HepG2 (cell line): ENCODE measurements at regions not wholly inside any gene's neighbourhood (a gene's known extent, or its start where the extent isn't known, plus 50 kb on each side); places are given as distances from the start of the nearest gene placed in this dataset.

Source experiments
- ATAC-seq: fragments of 200-7000 bp; cut with Tn5 transposase; 3 replicates; pipeline ENCODE4 v1.9.1; 2020; ENCODE audit warnings: mild to moderate bottlenecking, moderate library complexity
- BruUV-seq: library from RNA; stranded (reverse); fragments of 400-500 nt; replicated peaks from 2 replicates; lab custom pipeline; 2021; lab: Mats Ljungman, UMichigan
- CTCF ChIA-PET: fragments of 300-600 bp; formaldehyde crosslinking; extraction: SDS; loops from one replicate; lab custom pipeline; 2021; ENCODE audit warnings: low total read pairs, inconsistent platforms, low intra/inter-chr PET ratio; lab: Yijun Ruan, JAX
- POLR2A ChIA-PET: fragments of 350-600 bp; sonication (Branson Sonifier 250); formaldehyde crosslinking; loops from one replicate; lab custom pipeline; 2020; ENCODE audit warnings: antibody characterized with exemption, inconsistent platforms; lab: Yijun Ruan, JAX
- DNase-seq: peaks from one replicate; pipeline ENCODE4 v3.0.0-alpha.2; 2015; ENCODE audit warnings: low spot score
- FAIRE-seq: peaks from 3 replicates; lab custom pipeline; 2011; peaks lifted over from hg19 to GRCh38; lab: Jason Lieb, UNC
- H2AFZ ChIP-seq: one replicate; pipeline ENCODE4 v1.6.1; 2011; ENCODE audit warnings: low read length, inconsistent platforms
- H3K27ac ChIP-seq: fragments of 300-600 bp; 3 replicates; pipeline ENCODE4 v1.8.0; 2011; ENCODE audit warnings: mixed run types, mild to moderate bottlenecking, mixed read lengths, low read length, inconsistent platforms; ENCODE audit not compliant: insufficient read depth; ENCODE audit errors: extremely low read length
- H3K27me3 ChIP-seq, 2 experiments: fragments of 200-600 bp in 1 of 2; 2 replicates in 1 of 2; 3 replicates in 1 of 2; pipeline versions ENCODE4 v1.6.0 to v1.8.0; 2011; ENCODE audit warnings: low read length in 2 of 2, mild to moderate bottlenecking in 2 of 2, moderate library complexity in 2 of 2, inconsistent platforms in 1 of 2; ENCODE audit not compliant: insufficient read depth in 2 of 2, control insufficient read depth in 1 of 2
- H3K36me3 ChIP-seq, 2 experiments: fragments of 200-600 bp in 1 of 2; replicated peaks in 1 of 2; 2 replicates in 1 of 2; 3 replicates in 1 of 2; pipeline versions ENCODE4 v1.5.1 to v1.8.0; 2011; ENCODE audit warnings: low read length in 2 of 2, inconsistent platforms in 1 of 2; ENCODE audit not compliant: insufficient read depth in 2 of 2, control insufficient read depth in 1 of 2
- H3K4me1 ChIP-seq: 2 replicates; pipeline ENCODE4 v1.5.1; 2012; ENCODE audit warnings: low read length, inconsistent platforms; ENCODE audit not compliant: insufficient read depth
- H3K4me2 ChIP-seq: 2 replicates; pipeline ENCODE4 v1.6.0; 2011; ENCODE audit warnings: low read depth, low read length, inconsistent platforms
- H3K4me3 ChIP-seq, 3 experiments: fragments of 200-600 bp in 1 of 3; sonication (generic), shearing (Covaris generic) in 1 of 3; replicated peaks in 1 of 3; 2 replicates each; pipeline ENCODE4 v1.5.1; 2011 to 2016; ENCODE audit warnings: low read length in 3 of 3, inconsistent platforms in 2 of 3, low read depth in 2 of 3, mild to moderate bottlenecking in 2 of 3, control low read depth in 1 of 3, mixed read lengths in 1 of 3; ENCODE audit not compliant: insufficient read depth in 1 of 3
- H3K79me2 ChIP-seq: one replicate; pipeline ENCODE4 v1.6.1; 2011; ENCODE audit warnings: low read length, inconsistent platforms; ENCODE audit not compliant: insufficient read depth
- H3K9ac ChIP-seq: 2 replicates; pipeline ENCODE4 v1.6.0; 2011; ENCODE audit warnings: mild to moderate bottlenecking, low read depth, low read length, inconsistent platforms; ENCODE audit not compliant: insufficient read depth
- H3K9me3 ChIP-seq: 2 replicates; pipeline ENCODE4 v1.5.1; 2012; ENCODE audit warnings: mild to moderate bottlenecking, low read length
- H4K20me1 ChIP-seq: 2 replicates; pipeline ENCODE4 v1.6.0; 2011; ENCODE audit warnings: inconsistent platforms, mild to moderate bottlenecking, low read length, moderate library complexity; ENCODE audit not compliant: insufficient read depth
- ARNT ChIP-seq: fragments of 450-650 bp; IDR thresholded peaks from 2 replicates; pipeline ENCODE4 v1.6.1; 2017
- CEBPG ChIP-seq: IDR thresholded peaks from 2 replicates; pipeline ENCODE4 v1.6.1; 2016
- FOXJ3 ChIP-seq: sonication (generic); formaldehyde crosslinking; IDR thresholded peaks from 2 replicates; pipeline ENCODE4 v1.4.0; 2020; ENCODE audit warnings: missing genetic modification reagents, mild to moderate bottlenecking, borderline replicate concordance
- HNRNPH1 ChIP-seq: fragments of 200-400 bp; formaldehyde crosslinking; optimal IDR thresholded peaks from 2 replicates; pipeline ENCODE3; 2017; ENCODE audit warnings: mild to moderate bottlenecking, low read depth, low read length
- HOXA9 ChIP-seq: sonication (generic); formaldehyde crosslinking; IDR thresholded peaks from 2 replicates; pipeline ENCODE4 v1.8.1; 2022; ENCODE audit warnings: missing genetic modification reagents, mild to moderate bottlenecking, moderate library complexity, borderline replicate concordance
- JDP2 ChIP-seq: sonication (generic); formaldehyde crosslinking; IDR thresholded peaks from 2 replicates; pipeline ENCODE4 v1.8.1; 2022; ENCODE audit warnings: missing genetic modification reagents, borderline replicate concordance
- KAT2B ChIP-seq: fragments of 150-350 bp; IDR thresholded peaks from 2 replicates; pipeline ENCODE4 v1.6.1; 2014; ENCODE audit warnings: low read depth, low read length, borderline replicate concordance
- MTA1 ChIP-seq: sonication (generic); formaldehyde crosslinking; IDR thresholded peaks from 2 replicates; pipeline ENCODE4 v1.4.0; 2020; ENCODE audit warnings: missing genetic modification reagents, mild to moderate bottlenecking, borderline replicate concordance
- PRPF4 ChIP-seq: fragments of 200-400 bp; formaldehyde crosslinking; IDR thresholded peaks from 2 replicates; pipeline ENCODE4 v1.6.1; 2016; ENCODE audit warnings: low read length, low read depth; ENCODE audit not compliant: poor library complexity, severe bottlenecking
- RXRB ChIP-seq: IDR thresholded peaks from 2 replicates; pipeline ENCODE4 v1.6.1; 2016; ENCODE audit warnings: borderline replicate concordance, missing genetic modification reagents, missing compliant biosample characterization
- SOX5 ChIP-seq: IDR thresholded peaks from 2 replicates; pipeline ENCODE4 v1.6.1; 2016; ENCODE audit warnings: borderline replicate concordance
- ZZZ3 ChIP-seq: sonication (generic); formaldehyde crosslinking; IDR thresholded peaks from 2 replicates; pipeline ENCODE4 v1.4.0; 2020; ENCODE audit warnings: missing genetic modification reagents, mild to moderate bottlenecking, borderline replicate concordance
- WGBS: methylation state at CpG from one replicate; pipeline ENCODE4 v1.1.6; 2017; ENCODE audit warnings: low lambda C conversion rate; 5-methylcytosine and 5-hydroxymethylcytosine counted together
- in situ Hi-C: cut with HindIII; loops from 2 replicates; pipeline ENCODE4 v1.10.0; 2017; ENCODE audit warnings: low pct_unique_long_range_greater_than_20kb; ENCODE audit not compliant: extremely low pct_ligation_motif_present
- intact Hi-C: fragments of 100-400 bp; cut with micrococcal nuclease; formaldehyde crosslinking; loops from one replicate; pipeline ENCODE4 v1.10.0; 2022; ENCODE audit not compliant: unreplicated experiment
- TF ChIP-seq, protein P1 (sequence below): sonication (generic); formaldehyde crosslinking; IDR thresholded peaks from 2 replicates; pipeline ENCODE4 v1.4.0; 2020; ENCODE audit warnings: missing genetic modification reagents
- TF ChIP-seq, protein P2 (sequence below): sonication (generic); formaldehyde crosslinking; IDR thresholded peaks from 2 replicates; pipeline ENCODE4 v1.4.0; 2020; ENCODE audit warnings: missing genetic modification reagents
- TF ChIP-seq, protein P3 (sequence below): sonication (generic); formaldehyde crosslinking; IDR thresholded peaks from 2 replicates; pipeline ENCODE4 v1.8.1; 2023; ENCODE audit warnings: mild to moderate bottlenecking, missing genetic modification reagents, borderline replicate concordance
- TF ChIP-seq, protein P4 (sequence below): sonication (generic); formaldehyde crosslinking; IDR thresholded peaks from 2 replicates; pipeline ENCODE4 v1.4.0; 2020; ENCODE audit warnings: mild to moderate bottlenecking, missing genetic modification reagents
- TF ChIP-seq, protein P5 (sequence below): sonication (generic); formaldehyde crosslinking; conservative IDR thresholded peaks from 2 replicates; pipeline ENCODE4 v1.4.0; 2020; ENCODE audit warnings: missing genetic modification reagents

DNA sequence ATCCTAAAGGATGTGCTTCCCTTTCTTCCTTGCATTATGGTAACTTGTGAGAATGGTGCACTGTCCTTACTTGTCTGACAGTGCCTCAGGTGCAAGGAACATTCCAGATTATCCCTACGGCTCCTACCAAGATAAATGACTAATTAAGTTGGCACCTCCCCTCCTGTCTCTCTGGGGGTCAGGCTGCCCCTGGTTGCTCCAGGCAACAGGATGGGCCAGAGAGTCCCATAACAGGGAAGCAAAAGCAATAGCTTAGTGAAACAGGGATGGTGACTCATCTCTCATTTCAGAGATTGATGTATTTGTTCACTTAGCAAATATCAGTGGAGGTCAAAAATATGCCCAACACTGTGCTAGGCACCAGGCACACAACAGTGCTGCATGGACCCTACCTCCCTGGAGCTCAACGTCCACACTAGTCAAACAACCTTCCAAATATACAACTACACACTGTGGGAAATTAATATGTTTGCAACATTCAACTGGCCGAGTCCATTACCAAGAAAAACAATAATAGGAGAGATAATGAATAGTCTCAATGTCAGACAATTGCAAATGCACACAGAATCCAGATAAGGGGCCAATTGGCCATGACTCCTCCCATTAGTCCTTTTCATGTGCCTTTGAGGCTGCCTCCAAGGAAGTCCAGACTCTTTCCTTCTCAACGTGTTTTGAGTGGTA is 249.0 kb downstream of the TLE3 start:
- intact Hi-C loops: no loop called here
- no peak for FAIRE-seq
- BruUV-seq: no TSS peak
- Histone ChIP-seq H4K20me1 (no peaks in the 10 kb centered on the region), H3K27me3 (peaks cover 7 to 13% of the 10 kb centered on the region in 2 experiments; a peak in 4 of 5 replicates), H3K79me2 (no peaks in the 10 kb centered on the region), H3K9me3 (no peaks in the 10 kb centered on the region), H3K9ac (no peak overlapping the region), H3K4me3 (no peak overlapping the region), H3K4me1 (no peaks in the 10 kb centered on the region), H3K36me3 (no peaks in the 10 kb centered on the region), H3K4me2 (no peak overlapping the region), H2AFZ (no peak overlapping the region), H3K27ac (no peak overlapping the region)
- no peak for DNase-seq
- POLR2A ChIA-PET: no interaction called here
- CTCF ChIA-PET: no interaction called here
- WGBS: 16% methylated on average over 4 of the region's 4 CpGs
- in situ Hi-C loops: no loop called here
- no peak for ATAC-seq
- TF ChIP-seq, protein P1, sequence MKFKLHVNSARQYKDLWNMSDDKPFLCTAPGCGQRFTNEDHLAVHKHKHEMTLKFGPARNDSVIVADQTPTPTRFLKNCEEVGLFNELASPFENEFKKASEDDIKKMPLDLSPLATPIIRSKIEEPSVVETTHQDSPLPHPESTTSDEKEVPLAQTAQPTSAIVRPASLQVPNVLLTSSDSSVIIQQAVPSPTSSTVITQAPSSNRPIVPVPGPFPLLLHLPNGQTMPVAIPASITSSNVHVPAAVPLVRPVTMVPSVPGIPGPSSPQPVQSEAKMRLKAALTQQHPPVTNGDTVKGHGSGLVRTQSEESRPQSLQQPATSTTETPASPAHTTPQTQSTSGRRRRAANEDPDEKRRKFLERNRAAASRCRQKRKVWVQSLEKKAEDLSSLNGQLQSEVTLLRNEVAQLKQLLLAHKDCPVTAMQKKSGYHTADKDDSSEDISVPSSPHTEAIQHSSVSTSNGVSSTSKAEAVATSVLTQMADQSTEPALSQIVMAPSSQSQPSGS (CRISPR knock-in tag): no peak
- TF ChIP-seq, protein P2, sequence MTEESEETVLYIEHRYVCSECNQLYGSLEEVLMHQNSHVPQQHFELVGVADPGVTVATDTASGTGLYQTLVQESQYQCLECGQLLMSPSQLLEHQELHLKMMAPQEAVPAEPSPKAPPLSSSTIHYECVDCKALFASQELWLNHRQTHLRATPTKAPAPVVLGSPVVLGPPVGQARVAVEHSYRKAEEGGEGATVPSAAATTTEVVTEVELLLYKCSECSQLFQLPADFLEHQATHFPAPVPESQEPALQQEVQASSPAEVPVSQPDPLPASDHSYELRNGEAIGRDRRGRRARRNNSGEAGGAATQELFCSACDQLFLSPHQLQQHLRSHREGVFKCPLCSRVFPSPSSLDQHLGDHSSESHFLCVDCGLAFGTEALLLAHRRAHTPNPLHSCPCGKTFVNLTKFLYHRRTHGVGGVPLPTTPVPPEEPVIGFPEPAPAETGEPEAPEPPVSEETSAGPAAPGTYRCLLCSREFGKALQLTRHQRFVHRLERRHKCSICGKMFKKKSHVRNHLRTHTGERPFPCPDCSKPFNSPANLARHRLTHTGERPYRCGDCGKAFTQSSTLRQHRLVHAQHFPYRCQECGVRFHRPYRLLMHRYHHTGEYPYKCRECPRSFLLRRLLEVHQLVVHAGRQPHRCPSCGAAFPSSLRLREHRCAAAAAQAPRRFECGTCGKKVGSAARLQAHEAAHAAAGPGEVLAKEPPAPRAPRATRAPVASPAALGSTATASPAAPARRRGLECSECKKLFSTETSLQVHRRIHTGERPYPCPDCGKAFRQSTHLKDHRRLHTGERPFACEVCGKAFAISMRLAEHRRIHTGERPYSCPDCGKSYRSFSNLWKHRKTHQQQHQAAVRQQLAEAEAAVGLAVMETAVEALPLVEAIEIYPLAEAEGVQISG (CRISPR knock-in tag): no peak
- TF ChIP-seq, protein P3, sequence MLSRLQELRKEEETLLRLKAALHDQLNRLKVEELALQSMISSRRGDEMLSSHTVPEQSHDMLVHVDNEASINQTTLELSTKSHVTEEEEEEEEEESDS: no peak
- TF ChIP-seq ZZZ3 (CRISPR knock-in tag): no peak
- TF ChIP-seq FOXJ3 (CRISPR knock-in tag): no peak
- TF ChIP-seq, protein P4, sequence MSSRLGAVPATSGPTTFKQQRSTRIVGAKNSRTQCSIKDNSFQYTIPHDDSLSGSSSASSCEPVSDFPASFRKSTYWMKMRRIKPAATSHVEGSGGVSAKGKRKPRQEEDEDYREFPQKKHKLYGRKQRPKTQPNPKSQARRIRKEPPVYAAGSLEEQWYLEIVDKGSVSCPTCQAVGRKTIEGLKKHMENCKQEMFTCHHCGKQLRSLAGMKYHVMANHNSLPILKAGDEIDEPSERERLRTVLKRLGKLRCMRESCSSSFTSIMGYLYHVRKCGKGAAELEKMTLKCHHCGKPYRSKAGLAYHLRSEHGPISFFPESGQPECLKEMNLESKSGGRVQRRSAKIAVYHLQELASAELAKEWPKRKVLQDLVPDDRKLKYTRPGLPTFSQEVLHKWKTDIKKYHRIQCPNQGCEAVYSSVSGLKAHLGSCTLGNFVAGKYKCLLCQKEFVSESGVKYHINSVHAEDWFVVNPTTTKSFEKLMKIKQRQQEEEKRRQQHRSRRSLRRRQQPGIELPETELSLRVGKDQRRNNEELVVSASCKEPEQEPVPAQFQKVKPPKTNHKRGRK: no peak
- TF ChIP-seq RXRB (CRISPR knock-in tag): no peak
- no peak for TF ChIP-seq HOXA9 (CRISPR knock-in tag)
- no peak for TF ChIP-seq CEBPG
- no peak for TF ChIP-seq KAT2B
- TF ChIP-seq, protein P5, sequence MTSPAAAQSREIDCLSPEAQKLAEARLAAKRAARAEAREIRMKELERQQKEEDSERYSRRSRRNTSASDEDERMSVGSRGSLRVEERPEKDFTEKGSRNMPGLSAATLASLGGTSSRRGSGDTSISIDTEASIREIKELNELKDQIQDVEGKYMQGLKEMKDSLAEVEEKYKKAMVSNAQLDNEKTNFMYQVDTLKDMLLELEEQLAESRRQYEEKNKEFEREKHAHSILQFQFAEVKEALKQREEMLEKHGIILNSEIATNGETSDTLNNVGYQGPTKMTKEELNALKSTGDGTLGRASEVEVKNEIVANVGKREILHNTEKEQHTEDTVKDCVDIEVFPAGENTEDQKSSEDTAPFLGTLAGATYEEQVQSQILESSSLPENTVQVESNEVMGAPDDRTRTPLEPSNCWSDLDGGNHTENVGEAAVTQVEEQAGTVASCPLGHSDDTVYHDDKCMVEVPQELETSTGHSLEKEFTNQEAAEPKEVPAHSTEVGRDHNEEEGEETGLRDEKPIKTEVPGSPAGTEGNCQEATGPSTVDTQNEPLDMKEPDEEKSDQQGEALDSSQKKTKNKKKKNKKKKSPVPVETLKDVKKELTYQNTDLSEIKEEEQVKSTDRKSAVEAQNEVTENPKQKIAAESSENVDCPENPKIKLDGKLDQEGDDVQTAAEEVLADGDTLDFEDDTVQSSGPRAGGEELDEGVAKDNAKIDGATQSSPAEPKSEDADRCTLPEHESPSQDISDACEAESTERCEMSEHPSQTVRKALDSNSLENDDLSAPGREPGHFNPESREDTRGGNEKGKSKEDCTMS (CRISPR knock-in tag): no peak
- no peak for TF ChIP-seq MTA1 (CRISPR knock-in tag)
- no peak for TF ChIP-seq HNRNPH1
- TF ChIP-seq SOX5 (CRISPR knock-in tag): no peak
- TF ChIP-seq JDP2 (CRISPR knock-in tag): no peak
- TF ChIP-seq ARNT: no peak
- TF ChIP-seq PRPF4: no peak
